T-helper 1 cell (primary cell): ENCODE measurements at regions not wholly inside any gene's neighbourhood (a gene's known extent, or its start where the extent isn't known, plus 50 kb on each side); places are given as distances from the start of the nearest gene placed in this dataset.
"Not testable (repeated sequence)": the region's sequence is repeated elsewhere in the genome, so short reads cannot be mapped to it uniquely, and the experiment has no call there.

Experiments
- DNase-seq, 5 donors: peaks; one replicate each; pipeline ENCODE4 v3.0.0-alpha.2; 2012 to 2020

GRCh38 chr10:53155674-53156073, 383.1 kb upstream of the MBL2 start:
- not testable (repeated sequence) for DNase-seq

DNA sequence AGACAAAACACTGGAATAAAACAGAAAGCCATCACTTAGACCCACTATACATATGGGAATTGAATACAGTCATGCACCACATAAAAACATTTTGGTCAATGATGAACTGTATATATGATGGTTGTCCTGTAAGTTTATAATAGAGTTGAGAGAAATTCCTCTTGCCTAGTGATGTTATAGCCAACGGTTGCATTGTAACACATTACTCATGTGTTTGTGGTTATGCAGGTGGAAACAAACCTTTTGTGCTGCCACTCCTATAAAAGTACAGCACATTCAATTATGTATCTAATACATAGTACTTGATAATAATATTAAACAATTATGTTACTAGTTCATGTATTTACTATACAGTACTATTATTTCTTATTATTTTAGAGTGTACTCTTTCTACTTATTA, 381.2 kb upstream of the MBL2 start:
- no peak for DNase-seq

- no peak for DNase-seq
Observed at GRCh38 chr10:53140506-53140905, 367.9 kb upstream of the MBL2 start.

DNA sequence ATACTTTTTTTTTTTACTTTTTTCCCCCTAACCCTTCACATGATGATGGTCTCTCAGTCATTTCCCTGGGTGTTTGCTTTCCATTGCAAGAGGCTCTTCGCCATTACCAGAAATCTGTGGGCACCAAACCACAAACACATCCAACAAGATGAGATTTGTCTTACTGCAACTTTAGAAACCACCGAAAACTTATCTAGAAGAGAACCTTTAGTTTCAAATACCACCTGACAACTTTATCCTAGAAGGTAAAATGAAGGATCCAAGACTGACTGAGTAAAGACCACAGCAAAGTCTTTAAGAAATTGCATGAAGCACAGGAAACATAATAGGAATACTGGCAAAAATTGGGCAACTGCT, 363.3 kb upstream of the MBL2 start:
- DNase-seq, result no peak

- DNase-seq, result no peak
Observed at GRCh38 chr10:53135213-53135896, 362.8 kb upstream of the MBL2 start.

- DNase-seq, result no peak
Observed at GRCh38 chr10:53134050-53134449, 361.5 kb upstream of the MBL2 start.

DNA sequence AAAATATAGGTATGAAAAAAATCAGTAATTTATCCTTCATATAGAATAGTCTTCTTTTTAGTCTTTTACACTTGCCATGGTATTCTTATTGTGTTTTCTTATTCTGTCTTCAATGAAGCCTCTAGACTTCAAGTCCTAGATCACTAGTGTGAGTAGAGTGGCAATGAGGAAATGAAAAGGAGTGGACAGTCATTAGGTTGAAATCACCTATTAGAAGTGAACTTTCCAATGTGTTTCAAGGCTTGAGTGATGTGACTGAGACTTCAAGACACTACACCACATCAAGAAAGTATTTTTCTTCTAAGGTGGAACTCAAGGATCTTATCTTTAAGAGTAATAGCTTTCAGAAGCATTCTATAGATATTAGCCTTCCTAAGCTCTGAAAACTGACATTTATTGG, 357.8 kb upstream of the MBL2 start:
- DNase-seq, result no peak

- DNase-seq, result no peak
Observed at GRCh38 chr10:53127686-53128085, 355.1 kb upstream of the MBL2 start.

DNA sequence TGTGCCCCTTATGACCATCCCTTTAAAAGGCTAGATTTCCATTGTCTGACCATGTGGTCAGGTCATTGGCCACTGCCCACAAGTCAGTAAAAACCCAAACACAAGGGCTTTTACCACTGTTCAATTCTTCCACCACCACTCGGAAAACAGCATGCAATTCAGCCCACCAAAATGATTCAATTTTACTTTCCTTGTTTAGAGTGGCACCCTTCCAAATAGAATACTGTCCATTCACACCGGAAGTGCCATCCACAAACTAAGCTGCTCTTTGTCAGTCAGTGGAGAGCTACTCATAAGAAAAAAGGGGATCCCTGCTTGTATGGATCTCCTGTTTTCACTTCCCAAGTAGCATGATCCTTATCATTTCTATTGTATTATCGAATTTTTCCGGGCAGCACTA, 350.7 kb upstream of the MBL2 start:
- no peak for DNase-seq

DNA sequence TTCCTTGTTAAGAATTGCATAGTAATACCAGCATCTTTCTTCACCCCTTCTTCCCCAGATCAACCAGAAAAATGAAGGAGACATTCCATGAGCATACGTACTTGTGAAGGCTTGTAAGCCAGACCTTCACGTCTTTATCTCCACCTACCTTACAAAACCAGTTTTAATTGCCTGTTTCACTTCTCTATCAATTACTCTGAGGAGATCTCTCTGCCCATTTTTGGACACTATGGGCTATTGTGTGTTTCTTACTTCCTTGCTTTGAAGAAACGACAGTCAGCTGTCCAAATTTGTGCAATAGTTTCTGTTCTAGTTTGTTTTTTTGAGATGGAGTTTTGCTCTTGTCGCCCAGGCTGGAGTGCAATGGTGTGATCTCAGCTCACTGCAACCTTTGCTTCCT, 349.7 kb upstream of the MBL2 start:
- no peak for DNase-seq

GRCh38 chr10:53115660-53116059, 343.1 kb upstream of the MBL2 start:
- no peak for DNase-seq

DNA sequence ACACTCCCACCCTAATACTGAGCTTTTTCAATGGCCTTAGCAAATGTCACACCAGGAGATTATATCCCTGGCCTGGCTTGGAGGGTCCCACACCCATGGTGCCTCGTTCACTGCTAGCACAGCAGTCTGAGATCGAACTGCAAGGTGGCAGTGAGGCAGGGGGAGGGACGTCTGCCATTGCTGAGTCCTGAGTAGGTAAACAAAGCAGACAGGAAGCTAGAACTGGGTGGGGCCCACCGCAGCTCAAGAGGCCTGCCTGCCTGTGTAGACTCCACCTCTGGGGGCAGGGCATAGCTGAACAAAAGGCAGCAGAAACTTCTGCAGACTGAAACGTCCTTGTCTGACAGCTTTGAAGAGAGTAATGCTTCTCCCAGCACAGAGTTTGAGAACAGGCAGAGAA, 338.9 kb upstream of the MBL2 start:
- DNase-seq, result peak in 1 of 5 donors; percentile 36

DNA sequence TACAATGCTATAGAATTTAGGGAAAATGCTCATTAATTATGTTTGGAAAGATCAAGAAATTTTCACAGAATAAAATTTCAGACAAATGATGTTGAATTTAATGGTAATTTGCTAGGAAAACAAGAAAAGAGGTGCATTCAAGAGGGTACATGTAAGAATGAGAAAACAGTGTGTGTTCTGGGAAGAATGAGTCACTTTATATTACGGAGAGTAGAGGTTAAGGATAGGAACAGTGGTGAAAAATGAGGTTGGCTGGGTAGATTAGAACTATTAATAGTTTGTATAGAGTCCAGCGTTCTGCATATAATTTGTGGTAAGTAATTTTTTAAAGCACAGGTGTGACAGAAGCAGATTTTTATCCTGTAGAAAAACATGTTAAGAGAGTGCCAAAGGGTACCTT, 336.7 kb upstream of the MBL2 start:
- DNase-seq, result no peak

- no peak for DNase-seq
Observed at GRCh38 chr10:53108317-53108934, 335.8 kb upstream of the MBL2 start.

- DNase-seq, result no peak
Observed at GRCh38 chr10:53107711-53108110, 335.1 kb upstream of the MBL2 start.

- DNase-seq, result no peak
Observed at GRCh38 chr10:53102424-53102823, 329.8 kb upstream of the MBL2 start.

DNA sequence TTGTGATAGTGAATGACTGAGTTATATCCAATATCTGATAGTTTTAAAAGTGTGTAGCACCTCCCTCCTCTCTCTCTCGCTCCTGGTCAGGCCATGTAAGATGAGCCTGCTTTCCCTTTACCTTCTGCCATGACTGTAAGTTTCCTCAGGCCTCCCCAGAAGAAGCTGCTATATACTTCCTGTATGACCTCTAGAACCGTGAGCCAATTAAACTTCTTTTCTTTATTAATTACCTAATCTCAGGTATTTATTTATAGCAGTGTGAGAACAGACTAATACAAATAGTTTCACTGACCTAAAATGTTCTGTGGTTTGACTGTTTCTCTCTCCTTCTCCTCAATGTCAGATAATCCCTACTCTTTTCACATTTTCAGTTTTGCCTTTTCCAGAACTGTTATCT, 321.3 kb upstream of the MBL2 start:
- no peak for DNase-seq

DNA sequence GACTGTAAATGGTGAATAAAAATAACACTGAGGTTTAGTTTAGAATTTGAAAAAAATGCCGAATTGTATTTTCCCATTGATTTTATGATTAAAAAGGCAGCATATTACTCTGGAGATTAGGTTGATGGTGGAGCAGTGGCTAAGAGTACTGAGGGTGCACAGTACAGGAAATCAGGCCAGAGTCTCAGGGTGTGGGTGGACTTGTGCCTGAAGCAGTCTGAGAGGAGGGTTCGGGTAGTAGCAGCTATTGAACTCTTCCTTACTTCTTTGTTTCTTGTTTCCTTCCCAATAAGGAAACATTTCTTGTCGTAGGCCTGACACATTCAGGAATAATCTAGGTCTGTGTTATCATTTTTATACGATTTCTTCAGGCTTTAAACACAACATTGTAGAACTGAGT, 319.0 kb upstream of the MBL2 start:
- DNase-seq, result no peak

- DNase-seq, result no peak
Observed at GRCh38 chr10:53088961-53089360, 316.4 kb upstream of the MBL2 start.

DNA sequence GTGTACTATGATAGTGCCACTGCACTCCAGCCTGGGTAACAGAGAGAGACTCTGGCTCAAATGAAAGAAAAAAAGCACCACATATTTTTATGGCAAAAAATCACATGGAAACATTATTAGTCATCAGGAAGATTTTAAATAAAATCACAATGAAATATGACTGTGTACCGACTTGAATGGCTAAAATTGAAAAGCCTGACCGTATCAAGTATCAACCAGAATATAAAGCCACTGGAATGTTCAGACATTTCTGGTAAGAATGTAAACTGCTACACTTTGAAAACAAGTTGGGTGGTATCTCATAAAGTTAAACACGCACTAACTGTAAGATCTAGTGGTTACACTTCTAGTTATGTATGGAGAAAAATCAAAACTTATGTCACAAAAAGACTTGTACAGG, 306.7 kb upstream of the MBL2 start:
- DNase-seq, result no peak

DNA sequence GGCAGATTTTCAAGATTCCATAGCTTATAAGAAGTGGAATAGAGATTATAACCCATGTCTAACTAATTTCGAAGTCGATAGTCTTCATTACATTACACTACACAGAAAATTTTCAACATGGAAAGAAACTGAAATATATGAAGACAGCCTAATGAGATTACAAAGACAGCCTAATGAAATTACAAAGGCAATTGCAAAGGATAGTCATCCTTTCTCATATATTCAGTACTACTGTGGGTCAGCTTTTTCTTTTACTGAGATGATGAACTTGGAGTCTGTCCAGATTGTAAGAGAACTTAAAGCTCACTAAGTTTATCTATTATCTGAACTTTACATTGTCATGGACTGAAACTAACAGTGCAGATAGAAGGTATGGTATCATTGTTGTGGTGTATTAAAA, 304.4 kb upstream of the MBL2 start:
- DNase-seq, result no peak

DNA sequence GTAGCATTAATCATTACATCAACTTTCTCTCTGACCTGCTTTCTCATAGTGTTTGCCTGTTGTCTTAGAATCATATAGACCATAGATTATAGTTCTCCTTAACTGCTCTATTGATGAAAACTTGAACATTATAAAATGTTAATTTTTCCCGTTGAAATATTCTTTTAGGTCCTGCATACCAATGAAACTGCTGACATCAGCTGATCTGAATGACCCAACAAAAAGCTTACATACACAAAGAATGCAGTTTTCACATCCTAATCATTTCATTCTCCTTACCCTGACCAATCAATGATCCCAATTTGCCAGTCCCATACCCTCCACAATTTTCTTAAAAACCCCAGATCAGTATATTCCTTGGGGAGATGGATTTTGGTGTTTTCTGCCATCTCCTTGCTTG, 302.9 kb upstream of the MBL2 start:
- DNase-seq, result no peak

DNA sequence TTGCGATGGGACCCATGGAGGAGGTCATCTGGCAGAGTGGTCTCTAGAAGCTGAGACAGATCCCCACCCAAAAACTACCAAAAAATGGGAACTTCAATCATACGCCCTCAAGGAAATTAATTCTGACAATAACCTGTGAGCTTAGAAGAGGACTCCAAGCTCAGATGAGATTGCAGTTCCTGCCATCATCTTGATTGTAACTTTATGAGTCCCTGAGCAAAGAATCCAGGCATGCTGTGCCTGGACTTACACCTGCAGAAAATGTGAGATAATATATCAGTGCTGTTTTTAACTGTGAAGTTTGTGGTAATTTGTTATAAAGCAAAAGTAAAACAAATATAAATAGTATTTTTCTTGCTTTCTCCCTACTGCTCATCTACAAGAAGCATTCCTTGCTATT, 299.6 kb upstream of the MBL2 start:
- DNase-seq, result no peak

GRCh38 chr10:53071505-53072125, 299.0 kb upstream of the MBL2 start:
- no peak for DNase-seq

DNA sequence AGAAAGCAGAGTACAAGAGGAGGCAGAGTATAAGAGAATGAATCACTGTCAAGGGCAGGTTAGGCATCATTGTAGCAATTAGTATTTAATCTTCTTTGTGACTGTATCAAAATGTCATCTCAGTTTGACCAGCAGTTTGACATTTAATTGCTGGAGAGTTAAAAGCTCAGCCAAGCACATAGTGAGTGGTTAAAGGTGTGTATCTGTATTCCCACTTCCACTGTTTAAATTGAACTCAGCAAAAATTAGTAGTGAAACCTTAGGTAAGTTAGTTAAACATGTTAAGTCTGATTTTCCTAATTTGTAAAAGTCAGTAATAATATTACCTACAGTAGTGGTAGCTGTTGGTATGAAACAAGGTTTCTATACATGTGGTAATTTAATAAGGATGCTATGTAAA, 296.4 kb upstream of the MBL2 start:
- no peak for DNase-seq
